Thoracic aorta (tissue), 2 donors: ENCODE measurements at regions not wholly inside any gene's neighbourhood (a gene's known extent, or its start where the extent isn't known, plus 50 kb on each side); places are given as distances from the start of the nearest gene placed in this dataset.

Source experiments
- ATAC-seq: fragments of 150-250 bp; one replicate; pipeline ENCODE4 v1.8.0; 2017; ENCODE audit warnings: low read depth; ENCODE audit not compliant: insufficient number of reproducible peaks, low FRiP score
- DNase-seq: peaks from one replicate; pipeline ENCODE4 v3.0.0-alpha.2; 2020; ENCODE audit warnings: low spot score
- H3K27ac ChIP-seq, 2 donors: fragments of 200-600 bp; sonication (generic); 1 replicate in 1 of 2; 2 replicates in 1 of 2; pipeline ENCODE4 v1.5.1; 2016; ENCODE audit warnings: mild to moderate bottlenecking in 2 of 2, moderate library complexity in 2 of 2
- H3K27me3 ChIP-seq: fragments of 200-600 bp; sonication (generic); replicated peaks from 2 replicates; pipeline ENCODE4 v1.6.0; 2016; ENCODE audit warnings: mild to moderate bottlenecking; ENCODE audit not compliant: insufficient read depth
- H3K36me3 ChIP-seq: fragments of 200-600 bp; sonication (generic); one replicate; pipeline ENCODE4 v1.5.1; 2016
- H3K4me1 ChIP-seq, 2 donors: fragments of 200-600 bp; sonication (generic); 1 replicate in 1 of 2; 2 replicates in 1 of 2; pipeline versions ENCODE4 v1.5.1 to v1.6.0; 2016; ENCODE audit warnings: low read depth in 2 of 2, mild to moderate bottlenecking in 1 of 2; ENCODE audit not compliant: control insufficient read depth in 1 of 2
- H3K4me3 ChIP-seq: fragments of 200-600 bp; sonication (generic); 2 replicates; pipeline ENCODE4 v1.5.1; 2016; ENCODE audit warnings: mild to moderate bottlenecking
- H3K9me3 ChIP-seq: fragments of 200-600 bp; sonication (generic); 2 replicates; pipeline ENCODE4 v1.5.1; 2016
- CTCF ChIP-seq: fragments of 200-600 bp; sonication (generic); IDR thresholded peaks from one replicate; pipeline ENCODE4 v1.5.1; 2019; ENCODE audit warnings: antibody characterized with exemption

GRCh38 chr5:126354012-126354857 lies 69.0 kb upstream of the GRAMD2B start:
- DNase-seq (no peak), ATAC-seq (peak; percentile 48)
- Histone ChIP-seq H3K4me3 (peak overlapping the region; percentile 62), H3K9me3 (no peaks in the 10 kb centered on the region), H3K27me3 (no peaks in the 10 kb centered on the region), H3K4me1 (peaks cover 9 to 15% of the 10 kb centered on the region in 2 donors), H3K36me3 (no peaks in the 10 kb centered on the region), H3K27ac (peak overlapping the region; percentile 59 to 64)
- no peak for TF ChIP-seq CTCF

GRCh38 chr5:126354858-126355731 lies 68.1 kb upstream of the GRAMD2B start:
- Histone ChIP-seq H3K36me3 (no peaks in the 10 kb centered on the region), H3K4me3 (no peak overlapping the region), H3K9me3 (no peaks in the 10 kb centered on the region), H3K27me3 (no peaks in the 10 kb centered on the region), H3K4me1 (peaks cover 9 to 12% of the 10 kb centered on the region in 2 donors), H3K27ac (peak overlapping the region in 1 of 2 donors; percentile 59)
- no peak for TF ChIP-seq CTCF
- no peak for DNase-seq
- ATAC-seq, result no peak

- no peak for ATAC-seq
- no peak for TF ChIP-seq CTCF
- no peak for DNase-seq
Observed at GRCh38 chr5:126355940-126356339, 67.3 kb upstream of the GRAMD2B start.

DNA sequence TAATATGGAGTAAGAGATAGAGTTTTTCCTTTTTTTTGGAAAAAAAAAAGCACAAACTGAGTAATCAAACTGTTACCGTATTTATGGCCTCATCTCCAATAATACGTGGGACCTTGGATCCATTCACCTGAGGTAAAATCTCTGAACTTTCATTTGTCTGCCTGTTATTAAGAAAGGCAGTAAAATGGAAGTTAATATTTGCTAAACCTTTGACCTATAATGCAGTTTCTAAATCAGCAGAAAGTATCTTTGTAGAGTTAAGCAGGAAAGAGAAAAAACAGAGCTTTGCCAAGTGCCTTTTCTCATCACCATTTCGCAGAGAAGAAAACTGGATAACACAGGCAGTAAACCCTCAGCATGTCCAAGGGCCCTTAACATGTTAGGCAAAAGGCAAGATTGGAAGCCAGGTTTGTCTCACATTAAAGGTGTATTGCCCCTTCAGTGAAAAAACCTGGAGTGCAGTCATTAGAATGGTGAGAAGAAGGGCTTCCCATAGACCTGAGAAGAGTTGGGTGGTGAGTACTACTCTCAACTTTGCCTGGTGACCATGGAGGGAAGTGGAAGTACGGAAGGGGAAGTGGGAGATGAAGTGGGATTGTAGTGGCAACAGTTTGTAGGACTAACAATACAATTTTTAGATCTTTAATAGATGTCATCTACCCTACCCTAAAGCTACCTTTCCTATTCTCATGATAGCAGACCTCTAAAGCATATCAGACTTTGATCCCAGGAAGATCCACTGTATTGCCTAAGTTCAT lies 65.4 kb upstream of the GRAMD2B start:
- Histone ChIP-seq H3K27me3 (no peaks in the 10 kb centered on the region), H3K4me3 (no peak overlapping the region), H3K36me3 (no peaks in the 10 kb centered on the region), H3K9me3 (no peaks in the 10 kb centered on the region), H3K4me1 (peaks cover 9 to 12% of the 10 kb centered on the region in 2 donors), H3K27ac (no peak overlapping the region)
- no peak for ATAC-seq
- no peak for DNase-seq
- TF ChIP-seq CTCF, result no peak

More at GRCh38 chr5:126355940-126356339, 67.3 kb upstream of the GRAMD2B start:
- Histone ChIP-seq H3K27me3 (no peaks in the 10 kb centered on the region), H3K9me3 (no peaks in the 10 kb centered on the region), H3K27ac (no peak overlapping the region), H3K4me3 (no peak overlapping the region), H3K36me3 (no peaks in the 10 kb centered on the region), H3K4me1 (peaks cover 9 to 12% of the 10 kb centered on the region in 2 donors)
